ENCODE measurements at regions not wholly inside any gene's neighbourhood (a gene's known extent, or its start where the extent isn't known, plus 50 kb on each side); places are given as distances from the start of the nearest gene placed in this dataset.
"Not testable (repeated sequence)": the region's sequence is repeated elsewhere in the genome, so short reads cannot be mapped to it uniquely, and the experiment has no call there.

- DNase-seq (ENCODE audit: low read depth): no peak
Measured at GRCh38 chr1:242735323-242735722, 210.8 kb upstream of the PLD5 start.

GRCh38 chr1:242731446-242731845, 206.9 kb upstream of the PLD5 start:
- no peak for DNase-seq (ENCODE audit: low read depth)

GRCh38 chr1:242728696-242729095, 204.2 kb upstream of the PLD5 start:
- DNase-seq (ENCODE audit: low read depth): no peak

- no peak for DNase-seq (ENCODE audit: low read depth)
Measured at GRCh38 chr1:242723044-242723716, 198.7 kb upstream of the PLD5 start.

- no peak for DNase-seq (ENCODE audit: low read depth)
Measured at GRCh38 chr1:242718967-242719366, 194.5 kb upstream of the PLD5 start.

- DNase-seq (ENCODE audit: low read depth): no peak
Measured at GRCh38 chr1:242712248-242712647, 187.8 kb upstream of the PLD5 start.

- no peak for DNase-seq (ENCODE audit: low read depth)
Measured at GRCh38 chr1:242710847-242711246, 186.3 kb upstream of the PLD5 start.

- DNase-seq (ENCODE audit: low read depth): no peak
Measured at GRCh38 chr1:242710286-242710685, 185.8 kb upstream of the PLD5 start.

GRCh38 chr1:242703467-242703866, 179.0 kb upstream of the PLD5 start:
- no peak for DNase-seq (ENCODE audit: low read depth)

- no peak for DNase-seq (ENCODE audit: low read depth)
Measured at GRCh38 chr1:242692988-242693387, 168.5 kb upstream of the PLD5 start.

- DNase-seq (ENCODE audit: low read depth): no peak
Measured at GRCh38 chr1:242691610-242691945, 167.1 kb upstream of the PLD5 start.

- DNase-seq (ENCODE audit: low read depth): no peak
Measured at GRCh38 chr1:242690849-242691609, 166.5 kb upstream of the PLD5 start.

- DNase-seq (ENCODE audit: low read depth): no peak
Measured at GRCh38 chr1:242689378-242689777, 164.9 kb upstream of the PLD5 start.

- DNase-seq (ENCODE audit: low read depth): no peak
Measured at GRCh38 chr1:242674951-242675645, 150.6 kb upstream of the PLD5 start.

GRCh38 chr1:242673652-242674051, 149.2 kb upstream of the PLD5 start:
- no peak for DNase-seq (ENCODE audit: low read depth)

- not testable (repeated sequence) for DNase-seq (ENCODE audit: low read depth)
Measured at GRCh38 chr1:242673165-242673564, 148.7 kb upstream of the PLD5 start.

- DNase-seq (ENCODE audit: low read depth): no peak
Measured at GRCh38 chr1:242670019-242670418, 145.5 kb upstream of the PLD5 start.

GRCh38 chr1:242662886-242663285, 138.4 kb upstream of the PLD5 start:
- no peak for DNase-seq (ENCODE audit: low read depth)

- not testable (repeated sequence) for DNase-seq (ENCODE audit: low read depth)
Measured at GRCh38 chr1:242653772-242654171, 129.3 kb upstream of the PLD5 start.

- no peak for DNase-seq (ENCODE audit: low read depth)
Measured at GRCh38 chr1:242651817-242652216, 127.3 kb upstream of the PLD5 start.

- DNase-seq (ENCODE audit: low read depth): no peak
Measured at GRCh38 chr1:242641461-242641860, 117.0 kb upstream of the PLD5 start.

- DNase-seq (ENCODE audit: low read depth): no peak
Measured at GRCh38 chr1:242639104-242639503, 114.6 kb upstream of the PLD5 start.

- no peak for DNase-seq (ENCODE audit: low read depth)
Measured at GRCh38 chr1:242634732-242635131, 110.2 kb upstream of the PLD5 start.

Data from activated T-cell treated with anti-CD3 and anti-CD28 coated beads for 1 hour (primary cell).